Keratinocyte (primary cell): ENCODE measurements at regions not wholly inside any gene's neighbourhood (a gene's known extent, or its start where the extent isn't known, plus 50 kb on each side); places are given as distances from the start of the nearest gene placed in this dataset.

ENCODE experiments used
- DNase-seq: peaks from one replicate; pipeline ENCODE4 v3.0.0-alpha.2; 2011; ENCODE audit warnings: low read depth, missing footprints, low spot score
- FAIRE-seq: peaks from 2 replicates; lab custom pipeline; 2011; peaks lifted over from hg19 to GRCh38; lab: Jason Lieb, UNC
- H2AFZ ChIP-seq: 2 replicates; pipeline ENCODE4 v1.6.0; 2012; ENCODE audit warnings: low read length, control low read depth, inconsistent platforms; ENCODE audit not compliant: control insufficient read depth
- H3K27ac ChIP-seq: 2 replicates; pipeline ENCODE4 v1.5.1; 2011; ENCODE audit warnings: low read length; ENCODE audit not compliant: control insufficient read depth, insufficient read depth
- H3K27me3 ChIP-seq: 3 replicates; pipeline ENCODE4 v1.6.0; 2011; ENCODE audit warnings: low read length; ENCODE audit not compliant: control insufficient read depth, insufficient read depth; ENCODE audit errors: extremely low read depth
- H3K36me3 ChIP-seq, 2 experiments: 2 replicates in 1 of 2; 3 replicates in 1 of 2; pipeline ENCODE4 v1.5.1; 2011; ENCODE audit warnings: low read length in 2 of 2, mild to moderate bottlenecking in 1 of 2; ENCODE audit not compliant: control insufficient read depth in 2 of 2, insufficient read depth in 2 of 2; ENCODE audit errors: extremely low read depth in 1 of 2
- H3K4me1 ChIP-seq: 3 replicates; pipeline ENCODE4 v1.5.1; 2011; ENCODE audit warnings: low read length; ENCODE audit not compliant: control insufficient read depth, insufficient read depth; ENCODE audit errors: extremely low read depth
- H3K4me2 ChIP-seq: 3 replicates; pipeline ENCODE4 v1.6.0; 2011; ENCODE audit warnings: low read depth, low read length; ENCODE audit not compliant: control insufficient read depth, insufficient read depth; ENCODE audit errors: extremely low read depth
- H3K4me3 ChIP-seq, 3 experiments: fragments of 200-600 bp in 1 of 3; sonication (generic) in 1 of 3; 2 replicates in 2 of 3; 3 replicates in 1 of 3; pipeline ENCODE4 v1.5.1; 2011 to 2016; ENCODE audit warnings: low read length in 3 of 3, mild to moderate bottlenecking in 3 of 3, control low read depth in 2 of 3, inconsistent platforms in 1 of 3, low read depth in 1 of 3, mixed read lengths in 1 of 3, mixed run types in 1 of 3, moderate library complexity in 1 of 3; ENCODE audit not compliant: control insufficient read depth in 2 of 3, insufficient read depth in 2 of 3; ENCODE audit errors: extremely low read depth in 1 of 3
- H3K79me2 ChIP-seq: 2 replicates; pipeline ENCODE4 v1.6.0; 2012; ENCODE audit warnings: low read length; ENCODE audit not compliant: control insufficient read depth, insufficient read depth
- H3K9ac ChIP-seq: 3 replicates; pipeline ENCODE4 v1.6.0; 2011; ENCODE audit warnings: low read length; ENCODE audit not compliant: control insufficient read depth, insufficient read depth; ENCODE audit errors: extremely low read depth
- H3K9me1 ChIP-seq: 3 replicates; pipeline ENCODE4 v1.6.0; 2011; ENCODE audit warnings: low read length; ENCODE audit not compliant: control insufficient read depth, insufficient read depth; ENCODE audit errors: extremely low read depth
- H3K9me3 ChIP-seq: 2 replicates; pipeline ENCODE4 v1.5.1; 2012; ENCODE audit warnings: low read depth, low read length; ENCODE audit not compliant: control insufficient read depth
- H4K20me1 ChIP-seq: 3 replicates; pipeline ENCODE4 v1.6.0; 2011; ENCODE audit warnings: low read length; ENCODE audit not compliant: control insufficient read depth, insufficient read depth; ENCODE audit errors: extremely low read depth
- EZH2 ChIP-seq: IDR thresholded peaks from one replicate; pipeline ENCODE4 v1.6.1; 2012; ENCODE audit warnings: inconsistent platforms, mild to moderate bottlenecking, low read length, moderate library complexity
- dilution Hi-C: fragments of 300-500 bp; cut with MboI; formaldehyde crosslinking; loops from one replicate; pipeline ENCODE4 v1.7.0; 2020; ENCODE audit warnings: low sequenced_read_pairs; ENCODE audit not compliant: extremely low pct_ligation_motif_present
- TF ChIP-seq, protein P1 (sequence below), 3 experiments: IDR thresholded peaks in 1 of 3; conservative IDR thresholded peaks in 1 of 3; optimal IDR thresholded peaks in 1 of 3; 2 replicates in 2 of 3; 3 replicates in 1 of 3; pipeline versions ENCODE3 to v1.5.1; 2011; ENCODE audit warnings: low read length in 3 of 3, mild to moderate bottlenecking in 3 of 3, moderate library complexity in 2 of 3, control low read depth in 1 of 3, inconsistent platforms in 1 of 3; ENCODE audit not compliant: insufficient read depth in 2 of 3; ENCODE audit errors: extremely low read depth in 1 of 3

DNA sequence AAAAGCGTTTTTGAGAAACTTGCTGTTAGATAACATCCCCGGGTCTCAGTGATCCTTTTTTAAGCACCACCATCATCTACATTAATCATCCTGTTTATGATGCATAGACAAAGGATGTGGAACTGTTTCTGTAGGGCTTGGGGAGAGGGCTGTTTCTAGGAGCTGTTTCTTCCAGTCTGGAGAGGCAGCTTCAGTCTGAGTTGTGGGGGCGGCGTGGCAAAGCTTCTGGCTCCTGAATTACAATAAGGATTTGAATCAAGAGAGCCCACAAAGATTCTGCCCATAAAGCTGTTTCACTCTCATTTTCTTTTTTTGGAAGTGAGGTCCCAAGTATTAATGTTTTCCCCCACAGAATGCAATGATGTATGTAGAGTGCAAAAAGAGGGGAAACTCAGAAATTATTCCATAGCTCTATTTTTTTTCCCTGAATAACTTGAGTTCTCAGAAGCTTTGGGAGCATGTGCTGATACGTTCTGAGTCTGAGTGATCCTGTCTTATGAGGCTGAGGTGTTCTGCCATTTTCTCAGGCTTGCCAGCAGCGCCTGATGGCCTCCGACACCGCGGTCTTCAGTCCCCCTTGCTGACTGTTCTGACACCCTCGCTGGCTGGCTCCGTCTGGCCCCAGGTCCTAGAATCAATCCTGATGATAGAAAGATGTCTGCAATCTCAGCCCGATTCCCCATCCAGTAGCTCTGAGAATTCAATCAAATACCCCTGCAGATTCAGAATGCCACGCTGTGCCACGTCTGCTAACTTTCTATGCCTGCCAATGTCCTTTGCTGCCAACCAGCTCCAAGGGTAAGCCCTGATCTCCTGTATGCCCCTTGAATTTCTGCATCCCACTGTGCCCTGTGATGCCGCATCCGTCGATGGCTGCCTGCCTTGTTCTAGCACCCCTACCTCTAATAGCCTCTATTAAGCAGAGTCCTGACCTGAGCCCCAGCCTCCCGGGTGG, 92.4 kb upstream of the AKT3 start:
- Histone ChIP-seq H3K4me1 (peaks cover 5% of the 10 kb centered on the region), H3K4me2 (no peak overlapping the region), H3K9me1 (no peaks in the 10 kb centered on the region), H3K79me2 (no peaks in the 10 kb centered on the region), H3K9ac (no peak overlapping the region), H2AFZ (no peak overlapping the region), H3K36me3 (no peaks in the 10 kb centered on the region), H3K9me3 (no peaks in the 10 kb centered on the region), H3K27me3 (no peaks in the 10 kb centered on the region), H4K20me1 (no peaks in the 10 kb centered on the region), H3K27ac (no peak overlapping the region), H3K4me3 (no peak overlapping the region)
- TF ChIP-seq, protein P1, sequence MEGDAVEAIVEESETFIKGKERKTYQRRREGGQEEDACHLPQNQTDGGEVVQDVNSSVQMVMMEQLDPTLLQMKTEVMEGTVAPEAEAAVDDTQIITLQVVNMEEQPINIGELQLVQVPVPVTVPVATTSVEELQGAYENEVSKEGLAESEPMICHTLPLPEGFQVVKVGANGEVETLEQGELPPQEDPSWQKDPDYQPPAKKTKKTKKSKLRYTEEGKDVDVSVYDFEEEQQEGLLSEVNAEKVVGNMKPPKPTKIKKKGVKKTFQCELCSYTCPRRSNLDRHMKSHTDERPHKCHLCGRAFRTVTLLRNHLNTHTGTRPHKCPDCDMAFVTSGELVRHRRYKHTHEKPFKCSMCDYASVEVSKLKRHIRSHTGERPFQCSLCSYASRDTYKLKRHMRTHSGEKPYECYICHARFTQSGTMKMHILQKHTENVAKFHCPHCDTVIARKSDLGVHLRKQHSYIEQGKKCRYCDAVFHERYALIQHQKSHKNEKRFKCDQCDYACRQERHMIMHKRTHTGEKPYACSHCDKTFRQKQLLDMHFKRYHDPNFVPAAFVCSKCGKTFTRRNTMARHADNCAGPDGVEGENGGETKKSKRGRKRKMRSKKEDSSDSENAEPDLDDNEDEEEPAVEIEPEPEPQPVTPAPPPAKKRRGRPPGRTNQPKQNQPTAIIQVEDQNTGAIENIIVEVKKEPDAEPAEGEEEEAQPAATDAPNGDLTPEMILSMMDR (optimal IDR thresholded peaks at IDR 0.05 in 1 of 3, IDR thresholded peaks at IDR 0.05 in 1 of 3, conservative IDR thresholded peaks at IDR 0.05 in 1 of 3; ENCODE audit: extremely low read depth in 1 of 3, insufficient read depth in 2 of 3, low read length in 3 of 3) = no peak
- no peak for TF ChIP-seq EZH2
- dilution Hi-C loops = no loop called here
- FAIRE-seq = no peak
- DNase-seq = no peak

DNA sequence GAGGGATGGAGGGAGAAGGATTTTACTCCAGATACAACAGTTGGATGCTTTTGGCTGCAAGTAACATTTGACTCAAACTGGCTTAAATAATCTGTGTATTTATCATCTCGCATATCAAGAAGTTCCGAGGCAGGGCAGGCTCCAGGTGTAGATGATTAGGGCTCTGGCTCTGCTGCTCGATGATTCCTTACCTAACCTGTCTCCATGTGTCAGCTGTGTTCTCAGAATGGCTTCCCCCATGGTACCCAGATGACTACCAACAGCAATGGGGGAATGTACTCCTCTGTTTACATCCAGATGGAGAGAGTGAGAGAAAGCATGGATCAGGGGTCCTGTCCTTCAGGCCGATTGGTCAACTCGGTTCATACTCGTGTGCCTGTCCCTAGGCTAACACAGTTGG, 90.4 kb upstream of the AKT3 start:
- H3K9me3 ChIP-seq = no peaks in the 10 kb centered on the region
- H3K4me3 ChIP-seq = no peak overlapping the region
- H3K4me2 ChIP-seq = no peak overlapping the region
- no peak overlapping the region for H2AFZ ChIP-seq
- H4K20me1 ChIP-seq = no peaks in the 10 kb centered on the region
- peaks cover 5% of the 10 kb centered on the region for H3K4me1 ChIP-seq
- DNase-seq (no peak), FAIRE-seq (no peak)
- no peak for TF ChIP-seq EZH2
- TF ChIP-seq, protein P1 (optimal IDR thresholded peaks at IDR 0.05 in 1 of 3, IDR thresholded peaks at IDR 0.05 in 1 of 3, conservative IDR thresholded peaks at IDR 0.05 in 1 of 3; ENCODE audit: extremely low read depth in 1 of 3, insufficient read depth in 2 of 3, low read length in 3 of 3) = no peak
- H3K36me3 ChIP-seq = no peaks in the 10 kb centered on the region
- no peak overlapping the region for H3K9ac ChIP-seq
- no peaks in the 10 kb centered on the region for H3K27me3 ChIP-seq
- dilution Hi-C loops = no loop called here
- no peaks in the 10 kb centered on the region for H3K79me2 ChIP-seq
- H3K9me1 ChIP-seq = no peaks in the 10 kb centered on the region
- no peak overlapping the region for H3K27ac ChIP-seq
